ENCODE measurements at regions not wholly inside any gene's neighbourhood (a gene's known extent, or its start where the extent isn't known, plus 50 kb on each side); places are given as distances from the start of the nearest gene placed in this dataset.

DNA sequence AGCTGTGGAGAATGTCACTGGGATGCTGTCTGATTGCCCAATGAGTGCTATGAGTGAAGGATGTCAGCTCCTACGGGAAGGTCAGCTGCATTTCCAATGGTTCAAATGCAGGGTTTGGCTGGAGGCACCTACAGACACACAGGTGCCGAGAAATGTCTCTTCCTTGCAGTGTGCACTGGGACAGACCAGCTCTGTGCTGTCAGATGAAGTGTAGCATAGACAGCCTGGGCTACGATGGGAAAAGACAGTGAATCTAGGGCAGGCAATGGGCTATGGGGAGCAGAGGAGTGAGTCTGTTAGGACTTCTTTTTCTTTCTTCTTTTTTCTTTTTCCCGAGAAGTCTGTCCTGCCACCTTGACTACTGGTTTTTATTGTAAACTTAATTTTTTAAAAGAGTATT is 223.1 kb upstream of the EOMES start:
- no peak for DNase-seq

- DNase-seq: no peak
These were observed 238.0 kb upstream of the EOMES start for GRCh38 chr3:27960133-27960532.

DNA sequence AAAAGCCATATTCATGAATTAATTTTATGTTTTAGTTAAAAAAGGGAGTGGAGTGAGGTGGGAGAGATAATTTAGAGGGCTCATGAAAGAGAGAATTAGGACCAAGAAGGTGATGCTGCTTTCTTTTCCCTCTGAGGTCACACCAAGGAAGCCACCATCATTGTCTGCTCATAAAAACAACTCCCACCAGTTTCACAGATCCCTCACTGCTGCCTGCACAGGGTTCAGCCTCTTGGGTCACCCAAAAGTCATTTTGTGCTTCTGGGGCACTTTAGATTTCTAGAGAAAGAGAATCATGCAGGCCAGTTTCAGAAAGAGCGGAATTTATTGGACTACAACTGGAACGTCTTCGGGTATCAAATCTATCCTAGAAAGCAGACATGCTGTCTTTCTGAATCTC is 241.4 kb upstream of the EOMES start:
- no peak for DNase-seq

DNA sequence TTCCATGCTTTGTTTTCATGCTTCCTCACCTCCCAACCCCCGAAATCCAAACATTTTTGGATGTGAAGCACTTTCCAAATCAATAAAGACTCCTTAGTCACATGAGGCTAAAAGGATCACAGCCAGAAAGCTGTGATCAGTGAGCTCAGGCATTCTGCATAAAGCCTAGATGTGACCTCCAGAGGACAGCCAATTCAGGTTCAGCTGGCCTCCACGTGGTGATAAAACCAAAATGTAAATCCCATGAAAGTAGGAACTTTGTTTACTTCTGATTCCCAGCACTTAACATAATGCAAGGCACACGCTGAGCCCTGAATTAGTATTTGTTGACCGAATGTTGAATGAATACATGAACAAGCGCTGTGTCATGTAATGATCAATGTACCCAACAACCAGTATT is 249.5 kb upstream of the EOMES start:
- DNase-seq: peak; percentile 1

GRCh38 chr3:27976933-27977332 is 254.8 kb upstream of the EOMES start:
- no peak for DNase-seq

DNA sequence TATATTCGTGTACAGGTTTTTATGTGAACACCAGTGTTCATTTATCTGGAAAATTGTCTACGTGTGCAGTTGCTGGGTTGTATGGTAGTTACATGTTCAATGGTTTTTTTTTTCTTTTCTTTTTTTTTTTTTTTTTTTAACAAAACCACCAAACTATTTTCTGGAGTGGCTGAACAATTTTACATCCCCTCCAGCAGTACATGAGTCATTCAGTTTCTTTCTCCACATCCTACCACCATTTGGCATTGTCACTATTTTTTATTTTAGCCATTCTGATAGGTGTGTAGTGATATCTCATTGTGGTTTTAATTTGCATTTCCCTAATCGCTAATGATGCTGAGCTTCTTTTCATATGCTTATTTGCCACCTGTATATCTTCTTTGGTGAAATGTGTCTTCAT is 256.3 kb upstream of the EOMES start:
- DNase-seq: no peak

GRCh38 chr3:27985369-27986035 is 255.9 kb upstream of the CMC1 start:
- no peak for DNase-seq

DNA sequence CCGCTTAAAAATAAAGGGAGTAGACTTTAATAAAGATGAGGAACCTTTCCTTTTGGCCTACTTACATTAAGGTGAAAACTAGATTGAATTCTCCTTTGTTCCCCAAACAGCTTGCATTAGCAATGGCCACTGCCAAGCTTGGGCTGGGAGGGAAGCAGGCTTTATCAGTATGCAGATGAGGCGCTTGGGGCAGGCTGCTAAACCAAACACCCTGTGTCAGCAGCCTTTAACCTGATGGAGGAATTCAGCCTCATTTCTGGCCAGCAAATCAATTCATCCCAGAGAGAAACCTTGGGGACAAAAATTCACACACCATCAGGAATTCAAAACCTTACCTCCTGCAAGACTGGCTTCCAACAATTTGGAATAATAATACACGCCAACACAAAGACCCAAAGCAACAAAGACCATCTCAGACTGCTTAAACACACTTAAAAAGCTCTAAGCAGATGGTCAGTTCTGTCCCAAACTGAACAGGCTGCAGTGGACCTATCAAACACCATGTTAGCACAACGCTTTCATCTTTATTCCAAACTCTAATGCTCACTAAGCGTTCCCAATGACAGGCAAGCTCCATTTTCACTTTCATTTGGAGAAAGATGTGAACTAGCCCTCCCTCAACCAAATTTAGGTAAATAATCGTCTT is 255.1 kb upstream of the CMC1 start:
- no peak for DNase-seq

- no peak for DNase-seq
These were observed 251.1 kb upstream of the CMC1 start for GRCh38 chr3:27990324-27990723.

DNA sequence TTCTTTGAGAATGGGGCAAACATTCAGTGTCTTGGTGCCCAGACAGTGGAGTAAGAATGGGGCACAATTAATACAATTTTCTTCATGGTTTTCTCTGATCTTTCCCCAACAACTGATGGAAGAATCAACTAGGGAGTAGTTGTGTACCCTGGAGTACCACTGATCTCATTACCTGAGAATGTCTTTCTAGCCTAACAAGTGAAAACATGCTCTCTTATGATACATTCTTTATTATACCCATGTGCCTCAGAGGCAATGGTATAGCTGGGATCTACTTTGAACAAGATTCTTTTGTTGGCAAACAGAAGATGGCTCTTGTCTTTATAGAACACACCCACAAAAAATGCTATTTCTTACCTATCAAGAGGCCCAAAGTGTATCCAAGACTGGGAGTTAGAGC is 250.6 kb upstream of the CMC1 start:
- DNase-seq: no peak

- DNase-seq: peak; percentile 2
These were observed 248.4 kb upstream of the CMC1 start for GRCh38 chr3:27993051-27993450.

DNA sequence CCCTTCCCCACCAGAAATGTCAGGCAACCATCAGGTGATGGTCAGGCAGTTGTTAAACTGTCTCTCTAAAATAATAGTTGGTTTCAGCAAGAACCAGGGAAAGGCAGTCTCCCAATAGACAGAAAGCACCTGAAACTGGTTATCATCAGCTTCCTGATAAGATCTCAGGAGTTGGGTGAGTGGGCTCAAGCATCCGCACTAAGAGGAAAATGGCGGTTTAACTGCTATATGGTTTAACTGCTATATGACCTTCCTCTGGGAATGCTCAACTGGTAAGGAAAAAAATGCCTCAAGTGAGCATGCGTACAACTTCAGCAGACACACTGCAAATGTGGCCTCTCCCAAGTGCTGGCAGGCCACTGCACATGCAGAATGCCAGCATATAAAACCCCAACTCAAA is 240.8 kb upstream of the CMC1 start:
- DNase-seq: no peak

DNA sequence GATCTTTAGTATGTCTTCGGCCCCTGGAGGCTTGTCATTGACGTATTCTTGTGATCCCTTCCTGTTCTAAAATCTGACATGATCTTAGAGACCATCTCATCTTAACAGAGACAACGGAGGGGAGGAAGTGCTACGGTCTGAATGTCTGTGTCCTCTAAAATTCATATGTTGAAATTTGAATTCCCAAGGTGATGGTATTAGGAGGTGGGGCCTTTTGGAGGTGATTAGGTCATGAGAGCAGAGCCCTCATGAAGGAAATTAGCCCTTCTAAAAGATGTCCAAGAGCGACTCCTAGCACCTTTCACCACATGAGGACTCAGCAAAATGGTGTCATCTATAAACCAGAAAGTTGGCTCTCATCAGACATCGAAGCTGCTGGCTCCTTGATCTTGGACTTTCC is 233.2 kb upstream of the CMC1 start:
- DNase-seq: no peak

- no peak for DNase-seq
These were observed 228.6 kb upstream of the CMC1 start for GRCh38 chr3:28012830-28013229.

- no peak for DNase-seq
These were observed 227.4 kb upstream of the CMC1 start for GRCh38 chr3:28013864-28014473.

- DNase-seq: no peak
These were observed 222.3 kb upstream of the CMC1 start for GRCh38 chr3:28018925-28019718.

GRCh38 chr3:28019740-28020139 is 221.7 kb upstream of the CMC1 start:
- DNase-seq: no peak

GRCh38 chr3:28022916-28023315 is 218.5 kb upstream of the CMC1 start:
- no peak for DNase-seq

- DNase-seq: no peak
These were observed 212.9 kb upstream of the CMC1 start for GRCh38 chr3:28028554-28028953.

- no peak for DNase-seq
These were observed 208.2 kb upstream of the CMC1 start for GRCh38 chr3:28033059-28033784.

GRCh38 chr3:28036599-28037575 is 204.5 kb upstream of the CMC1 start:
- no peak for DNase-seq

DNA sequence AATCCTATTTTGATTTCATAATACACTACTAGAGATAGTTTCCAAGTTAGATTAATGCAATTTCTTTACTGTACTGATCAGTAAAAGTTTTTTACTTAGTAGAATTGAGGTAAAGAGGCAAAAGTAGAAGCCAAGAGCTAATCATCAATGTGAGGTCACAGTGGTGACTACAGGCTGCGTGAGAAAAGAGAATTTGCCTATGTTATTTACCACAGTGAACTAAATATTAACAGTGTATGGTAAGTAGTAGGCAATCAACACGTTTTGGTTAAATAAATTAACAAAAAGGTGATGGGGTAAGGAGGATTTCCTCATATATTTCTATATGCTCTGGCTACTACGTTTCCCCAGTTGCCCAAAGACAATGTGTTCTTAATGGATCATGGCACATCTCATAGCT is 202.2 kb upstream of the CMC1 start:
- DNase-seq: no peak

Measured in NCI-H510A treated with DMSO at 0.1 percent for 48 hours (cell line).